SKM-1 (cell line): ENCODE measurements at regions not wholly inside any gene's neighbourhood (a gene's known extent, or its start where the extent isn't known, plus 50 kb on each side); places are given as distances from the start of the nearest gene placed in this dataset.
A peak's percentile ranks its signal among the peaks of the same experiment; 100 is the strongest.
"Not testable (repeated sequence)": the region's sequence is repeated elsewhere in the genome, so short reads cannot be mapped to it uniquely, and the experiment has no call there.

Experiments
- DNase-seq: peaks from one replicate; lab custom pipeline; 2025; ENCODE audit not compliant: unreplicated experiment; lab: John Stamatoyannopoulos, UW

DNA sequence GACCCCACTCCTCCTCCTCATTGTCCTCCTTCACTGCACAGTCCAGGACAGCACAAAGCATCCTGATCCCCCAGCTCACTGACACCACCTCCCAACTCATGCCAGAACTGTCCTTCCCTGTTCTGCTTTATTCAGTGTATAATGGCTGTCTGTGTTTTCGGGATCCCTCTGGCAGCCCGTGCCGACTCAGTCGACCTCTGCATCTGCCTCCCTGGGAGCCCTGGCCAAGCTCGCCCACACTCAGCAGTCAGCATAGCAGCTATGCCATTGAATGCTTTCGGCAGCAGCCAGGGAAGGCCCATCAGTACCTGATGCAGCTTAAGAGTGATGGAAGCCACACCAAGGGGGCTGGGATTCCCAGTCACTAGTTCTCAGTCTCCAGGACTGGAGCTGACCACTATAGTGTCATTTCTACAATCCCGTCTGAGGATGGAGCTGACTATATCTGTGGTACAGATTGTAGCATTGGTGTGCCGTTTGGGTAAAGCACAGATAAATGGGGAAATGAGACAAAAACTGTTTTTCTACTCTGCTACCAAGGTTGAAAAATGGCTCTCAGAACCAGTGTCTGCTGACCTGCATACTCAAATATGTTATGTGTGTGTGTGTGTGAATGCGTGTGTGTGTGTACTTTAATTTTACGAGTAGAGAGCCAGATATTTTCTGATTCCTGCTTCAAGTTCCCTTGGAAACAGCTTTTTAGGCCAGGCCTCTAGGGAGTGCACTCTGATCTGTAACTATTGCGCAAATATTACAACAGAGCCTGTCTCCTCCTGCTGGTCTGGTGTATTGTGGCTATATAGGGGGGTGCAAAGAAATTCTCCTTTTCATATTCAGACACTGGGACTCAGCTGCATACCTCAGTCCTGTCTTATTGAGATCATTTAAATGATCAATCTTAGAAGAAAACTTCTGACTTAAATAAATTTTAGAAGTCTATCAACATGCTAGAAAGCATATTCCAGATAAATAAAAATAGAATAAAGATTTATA lies 78.8 kb upstream of the TOP3B start:
- peak; percentile 54 for DNase-seq

- DNase-seq, result peak; percentile 49
These were observed 77.9 kb upstream of the TOP3B start for GRCh38 chr22:22060200-22061084.

GRCh38 chr22:22059291-22060002 lies 76.9 kb upstream of the TOP3B start:
- DNase-seq, result no peak

GRCh38 chr22:22058633-22059290 lies 76.2 kb upstream of the TOP3B start:
- DNase-seq, result no peak

GRCh38 chr22:22057617-22058378 lies 75.2 kb upstream of the TOP3B start:
- no peak for DNase-seq

GRCh38 chr22:22056809-22057594 lies 74.4 kb upstream of the TOP3B start:
- not testable (repeated sequence) for DNase-seq

- DNase-seq, result not testable (repeated sequence)
These were observed 70.1 kb upstream of the TOP3B start for GRCh38 chr22:22052548-22053139.

GRCh38 chr22:22051032-22051431 lies 68.4 kb upstream of the TOP3B start:
- DNase-seq, result not testable (repeated sequence)

- DNase-seq, result no peak
These were observed 67.7 kb upstream of the TOP3B start for GRCh38 chr22:22050141-22050775.

DNA sequence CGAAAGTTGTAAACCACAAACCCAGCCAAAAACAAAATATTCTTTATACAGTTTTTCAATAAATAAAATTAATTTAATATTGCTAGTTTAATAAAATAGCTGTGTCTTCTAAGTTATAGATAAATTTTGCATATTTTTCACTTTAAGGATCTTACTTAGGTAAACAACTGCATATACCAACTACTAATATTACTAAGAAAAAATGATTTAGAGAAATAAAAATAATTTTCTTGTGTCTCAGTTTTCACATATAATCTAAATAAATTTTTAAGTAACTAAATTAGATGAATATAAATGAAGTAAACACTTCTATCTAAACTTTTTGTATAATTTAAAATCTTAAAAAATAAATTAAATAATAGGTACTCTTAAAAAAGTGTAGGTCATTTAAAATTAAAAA lies 67.1 kb upstream of the TOP3B start:
- no peak for DNase-seq

GRCh38 chr22:22048981-22049531 lies 66.5 kb upstream of the TOP3B start:
- no peak for DNase-seq

DNA sequence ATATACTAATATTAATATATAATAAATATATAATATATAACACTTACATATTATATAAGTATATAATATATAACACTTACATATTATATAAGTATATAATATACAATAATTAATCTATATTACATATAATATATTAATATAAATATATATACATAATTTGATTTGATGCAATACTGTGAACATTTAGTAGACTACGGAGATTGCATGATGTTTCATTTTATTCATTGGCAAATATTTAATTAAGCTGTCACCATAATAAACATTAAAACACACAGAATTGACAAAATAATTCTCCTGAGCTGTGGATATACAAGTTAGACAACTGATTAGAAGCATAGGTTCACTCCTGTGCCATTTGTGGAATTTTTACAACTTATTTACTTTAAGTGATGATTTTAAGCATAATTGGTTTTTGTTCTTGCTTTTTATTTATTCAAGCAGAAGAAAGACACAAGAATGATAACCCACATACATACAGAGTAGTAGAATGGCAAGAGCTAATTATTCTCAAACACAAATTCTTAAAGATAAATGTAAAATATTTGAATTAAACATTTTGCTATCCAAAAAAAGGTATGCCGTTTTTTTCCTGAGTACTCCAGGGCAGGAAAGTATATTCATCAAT lies 65.8 kb upstream of the TOP3B start:
- no peak for DNase-seq

DNA sequence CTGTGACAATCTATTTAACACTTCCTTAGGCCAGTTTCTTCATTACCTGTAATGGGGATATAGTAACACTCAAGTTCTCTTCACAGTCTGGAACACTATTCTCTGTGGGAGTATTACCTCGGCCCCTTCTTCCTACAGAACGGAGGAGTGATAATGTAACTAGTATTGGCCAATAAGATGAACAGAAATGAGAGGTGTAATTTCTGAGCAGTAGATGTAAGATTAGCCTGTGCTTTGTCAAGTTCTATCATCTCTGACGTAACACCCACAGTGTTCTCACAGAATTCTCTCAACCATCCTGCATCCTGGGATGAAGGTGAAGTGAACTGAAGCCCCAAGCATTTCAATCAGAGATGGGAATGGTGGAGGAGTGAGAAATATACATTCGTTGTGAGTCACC lies 65.2 kb upstream of the TOP3B start:
- no peak for DNase-seq

- no peak for DNase-seq
These were observed 64.7 kb upstream of the TOP3B start for GRCh38 chr22:22047266-22047665.

- DNase-seq, result no peak
These were observed 63.8 kb upstream of the TOP3B start for GRCh38 chr22:22046370-22046769.

DNA sequence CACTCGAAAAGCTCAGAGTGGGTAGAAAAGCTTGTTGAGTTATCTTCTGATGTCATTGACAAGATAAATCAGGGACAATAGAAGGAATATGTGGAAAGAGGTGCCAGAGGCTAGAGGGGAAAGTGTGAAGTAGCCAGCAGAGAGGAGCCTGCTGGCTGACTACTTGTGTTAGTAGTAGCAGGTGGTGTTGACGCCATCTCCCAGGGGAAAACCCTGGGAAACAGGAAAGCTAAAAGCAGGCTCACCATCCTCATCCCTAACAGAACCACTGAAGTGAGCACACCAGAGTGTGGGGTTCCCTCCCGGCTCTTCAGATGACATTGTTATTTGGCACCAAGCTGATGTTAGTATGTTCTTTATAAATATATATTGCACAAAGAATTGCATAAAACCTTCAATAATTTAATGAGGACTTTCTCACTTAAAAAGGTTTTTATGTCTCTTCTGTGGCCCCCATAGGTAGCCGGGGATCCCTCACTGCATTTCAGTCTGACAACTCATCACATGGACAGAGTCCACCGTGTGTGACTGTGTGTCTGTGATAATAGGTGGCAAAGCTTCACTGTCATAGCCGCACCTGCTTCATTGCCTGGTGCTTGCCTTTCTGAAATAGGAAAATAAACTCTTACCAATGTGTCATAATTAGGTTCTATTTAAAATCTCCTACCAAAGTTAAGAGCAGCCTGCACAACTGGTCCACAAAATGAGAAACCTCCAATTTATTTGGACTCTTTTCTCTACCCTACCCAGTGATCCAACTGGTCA lies 63.2 kb upstream of the TOP3B start:
- no peak for DNase-seq

DNA sequence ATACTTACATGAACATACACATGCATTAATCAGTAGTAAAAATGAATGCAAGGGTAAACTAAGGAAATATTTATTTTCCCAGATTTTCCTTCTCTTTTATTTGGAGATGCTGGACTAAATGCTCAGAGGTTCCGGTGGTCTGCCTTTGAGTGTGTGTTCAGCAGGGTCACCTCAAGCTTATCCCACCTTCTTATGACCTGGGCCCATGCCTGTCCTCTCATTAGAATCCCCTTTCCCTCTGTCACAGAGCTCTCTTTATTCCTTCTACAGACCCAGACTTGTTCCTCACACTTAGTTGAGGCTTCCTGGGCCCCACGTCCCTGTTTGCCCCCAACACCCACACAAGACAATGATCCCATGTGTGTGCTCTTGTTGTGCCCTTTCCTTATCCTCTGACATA lies 61.6 kb upstream of the TOP3B start:
- no peak for DNase-seq
